ENCODE measurements at regions not wholly inside any gene's neighbourhood (a gene's known extent, or its start where the extent isn't known, plus 50 kb on each side); places are given as distances from the start of the nearest gene placed in this dataset.
"Not testable (repeated sequence)": the region's sequence is repeated elsewhere in the genome, so short reads cannot be mapped to it uniquely, and the experiment has no call there.

DNA sequence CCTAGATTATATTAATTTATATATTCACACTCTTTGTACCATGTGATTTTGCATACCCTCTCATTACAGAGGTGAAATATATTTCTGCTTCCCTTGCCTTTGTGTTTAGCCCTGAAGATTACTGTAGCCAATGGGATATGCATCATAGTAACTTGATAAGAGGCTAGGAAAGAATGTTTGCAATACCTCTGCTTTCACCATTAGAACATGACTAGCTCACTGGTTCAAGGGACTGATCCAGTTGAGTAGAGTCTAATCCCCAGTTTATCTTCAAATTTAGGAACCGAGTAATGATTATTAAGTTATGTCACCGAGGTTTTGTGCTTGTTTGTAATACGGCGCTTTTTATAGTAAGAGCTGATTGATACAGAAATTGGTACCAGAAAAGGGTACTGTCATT is 552.6 kb upstream of the GJE1 start:
- DNase-seq (ENCODE audit: low read depth), result no peak

DNA sequence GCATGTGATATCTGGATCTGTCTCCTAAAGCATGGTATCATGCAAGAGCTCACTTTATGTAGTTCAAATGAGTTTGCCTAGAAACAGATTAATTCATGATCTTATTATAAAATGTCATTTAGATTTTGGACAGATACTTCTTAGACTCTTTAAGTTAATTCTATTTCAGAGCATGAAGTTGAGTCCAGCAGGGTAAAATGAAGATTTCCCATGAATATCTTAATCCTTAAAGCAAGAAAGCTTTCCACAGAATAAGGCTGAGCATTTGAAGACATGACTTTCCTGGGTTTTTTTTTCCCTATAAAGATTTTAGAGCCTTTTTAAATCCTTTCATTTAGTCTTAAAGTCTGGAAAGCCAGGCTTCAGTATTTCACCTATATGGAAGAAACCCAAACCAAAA is 556.0 kb upstream of the GJE1 start:
- DNase-seq (ENCODE audit: low read depth), result no peak

DNA sequence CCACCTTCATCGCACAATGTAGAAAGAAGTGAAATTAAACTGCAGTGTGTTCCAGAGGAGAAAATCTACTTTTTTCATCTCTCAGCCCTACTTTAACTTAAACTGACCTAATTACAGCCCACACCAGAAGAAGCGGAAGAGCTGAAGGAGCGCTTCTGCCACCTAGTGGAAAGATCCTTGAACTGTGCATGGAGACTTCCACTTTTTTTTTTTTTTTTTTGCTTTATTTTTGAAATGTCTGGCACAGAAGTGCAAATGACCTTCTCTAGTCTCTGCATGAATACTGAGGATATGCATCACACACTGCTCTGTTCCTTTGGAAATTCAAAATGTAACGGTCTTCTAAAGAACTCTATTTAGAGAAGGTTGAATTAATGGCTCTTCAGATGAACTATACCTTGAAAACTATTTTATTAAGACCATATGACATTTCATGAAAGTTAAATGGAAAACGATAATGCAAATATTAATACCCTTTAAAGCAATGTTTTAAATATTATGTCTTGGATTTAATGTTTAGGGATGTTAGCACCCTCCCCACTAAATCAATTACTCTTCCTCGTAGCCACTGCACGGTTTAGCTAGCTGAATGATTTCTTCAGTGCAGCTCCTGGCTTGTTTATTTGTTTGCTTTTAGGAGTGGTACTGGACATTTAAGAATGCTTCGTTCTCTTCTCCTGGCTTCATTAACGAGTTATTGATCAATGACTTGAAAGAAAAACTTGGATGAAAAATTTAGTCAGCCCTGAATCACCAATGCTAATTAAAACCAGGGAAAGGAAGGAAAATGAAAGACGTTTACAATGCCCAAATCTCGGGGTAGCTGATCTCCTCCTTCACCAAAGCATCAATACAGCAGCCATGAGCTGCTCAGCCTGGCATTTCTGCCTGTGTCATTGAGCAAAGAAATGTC is 569.6 kb upstream of the GJE1 start:
- DNase-seq (ENCODE audit: low read depth), result peak; percentile 22

GRCh38 chr6:141562186-141562811 is 570.4 kb upstream of the GJE1 start:
- no peak for DNase-seq (ENCODE audit: low read depth)

DNA sequence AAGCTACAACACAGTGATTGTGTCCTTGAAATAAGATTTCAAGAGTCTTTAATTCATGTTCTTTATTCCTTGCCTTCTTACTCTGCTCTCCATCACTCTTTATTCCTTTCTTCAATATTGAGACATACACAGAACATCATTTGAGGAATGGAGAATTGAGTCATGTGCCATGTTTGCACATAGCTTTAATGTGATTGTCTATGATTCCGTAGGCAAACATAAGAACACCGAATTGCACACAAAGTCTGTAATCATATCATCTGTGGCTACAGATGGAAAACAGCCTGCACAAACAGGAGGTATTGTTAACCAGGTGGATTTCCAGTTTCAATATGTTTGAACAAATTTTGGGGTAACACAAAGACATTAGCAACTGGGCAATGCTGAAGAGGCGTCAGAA is 571.6 kb upstream of the GJE1 start:
- no peak for DNase-seq (ENCODE audit: low read depth)

DNA sequence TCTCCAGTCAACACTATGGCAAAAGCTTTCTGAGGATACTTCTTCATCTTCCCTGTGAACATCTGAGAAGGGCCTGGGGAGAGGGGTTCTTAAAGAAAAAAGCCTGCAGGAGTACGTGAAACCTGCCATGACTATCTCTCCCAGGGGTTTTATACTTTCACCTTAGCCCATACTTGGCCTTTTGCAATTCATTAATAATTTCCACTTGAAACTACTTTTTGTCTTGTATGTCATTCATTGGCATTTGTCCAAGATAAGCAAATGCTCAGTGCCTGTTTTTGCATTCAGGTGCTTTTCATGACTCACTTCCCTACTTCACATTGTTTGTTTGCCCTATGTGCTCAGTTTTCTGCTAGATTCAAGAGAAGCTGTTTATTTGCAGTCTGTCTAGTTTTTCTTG is 580.3 kb upstream of the GJE1 start:
- DNase-seq (ENCODE audit: low read depth), result no peak

GRCh38 chr6:141552031-141552430 is 580.7 kb upstream of the GJE1 start:
- no peak for DNase-seq (ENCODE audit: low read depth)

DNA sequence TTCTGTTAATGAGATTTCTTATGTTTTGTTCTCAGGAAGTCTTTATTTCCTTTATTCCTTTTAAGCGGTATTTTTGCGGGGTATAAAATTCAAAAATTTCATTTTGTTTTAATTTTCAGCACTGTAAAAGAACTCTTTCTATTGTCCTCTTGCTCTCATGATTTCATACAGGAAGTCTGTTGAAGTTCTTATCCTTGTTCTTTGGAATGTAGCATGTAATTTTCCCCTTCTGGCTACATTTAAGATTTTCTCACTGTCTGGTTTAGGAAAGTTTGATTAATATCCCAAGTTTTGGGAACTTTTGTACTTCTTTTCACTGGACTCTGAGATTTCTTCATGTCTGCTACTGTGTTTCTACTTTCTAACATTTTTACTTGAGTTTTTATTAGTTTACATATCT is 581.4 kb upstream of the GJE1 start:
- DNase-seq (ENCODE audit: low read depth), result no peak

DNA sequence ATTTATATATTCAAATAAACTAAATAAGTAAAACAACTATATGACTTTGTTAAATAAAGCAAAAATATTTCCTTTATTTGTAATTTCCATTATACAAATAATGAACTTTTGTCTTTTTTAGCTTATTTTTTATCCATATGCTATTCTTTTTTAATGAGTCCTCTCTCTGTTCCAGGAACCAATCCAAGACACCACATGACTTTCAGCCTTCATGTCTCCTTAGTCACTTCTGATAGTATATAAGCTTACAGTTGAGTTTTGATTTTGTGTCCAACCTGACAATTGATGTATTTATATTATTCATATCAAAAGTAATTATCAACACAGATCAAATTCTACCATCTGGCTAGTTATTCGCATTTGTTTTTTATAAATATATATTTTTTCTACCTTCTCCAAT is 582.3 kb upstream of the GJE1 start:
- no peak for DNase-seq (ENCODE audit: low read depth)

GRCh38 chr6:141548966-141549365 is 583.8 kb upstream of the GJE1 start:
- no peak for DNase-seq (ENCODE audit: low read depth)

- DNase-seq (ENCODE audit: low read depth), result no peak
Observed at GRCh38 chr6:141541581-141542324, 591.0 kb upstream of the GJE1 start.

DNA sequence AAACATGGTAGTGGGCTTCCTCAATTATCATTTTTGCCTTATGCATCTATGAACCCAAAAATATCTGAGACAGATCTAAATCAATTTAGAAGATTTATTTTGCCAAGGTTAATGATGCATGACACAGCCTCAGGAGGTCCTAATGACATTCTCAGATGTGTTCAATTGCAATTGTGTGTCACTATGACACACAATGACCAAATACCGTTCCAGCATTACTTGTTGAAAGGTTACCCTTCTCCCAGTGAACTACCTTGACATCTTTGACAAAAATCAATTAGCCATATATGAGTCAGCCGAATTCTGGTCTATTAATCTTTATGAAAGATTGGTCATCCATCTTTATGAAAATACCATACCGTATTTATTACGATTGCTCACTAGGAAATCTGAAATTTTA is 592.5 kb upstream of the GJE1 start:
- no peak for DNase-seq (ENCODE audit: low read depth)

GRCh38 chr6:141539617-141540016 is 593.1 kb upstream of the GJE1 start:
- DNase-seq (ENCODE audit: low read depth), result no peak

DNA sequence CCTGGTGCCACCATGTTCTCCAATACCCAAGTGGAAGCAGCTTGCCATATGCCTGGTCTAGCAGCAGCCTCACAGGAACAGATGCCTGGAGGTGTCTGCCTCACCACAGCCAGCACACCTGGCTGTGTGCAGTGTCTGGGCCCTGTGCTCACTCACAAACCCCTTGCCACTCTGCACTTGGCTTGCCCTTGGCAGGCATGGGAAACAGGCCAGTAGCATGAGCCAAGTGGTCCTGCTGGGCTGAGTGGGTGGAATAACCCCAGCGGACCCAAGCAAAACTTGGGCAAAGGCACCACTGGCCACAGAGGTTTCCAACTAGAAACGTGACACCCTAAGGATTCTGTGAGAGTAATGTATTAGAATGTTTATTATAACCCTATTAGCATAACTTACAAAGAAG is 600.5 kb upstream of the GJE1 start:
- DNase-seq (ENCODE audit: low read depth), result no peak

GRCh38 chr6:141531040-141531439 is 601.7 kb upstream of the GJE1 start:
- no peak for DNase-seq (ENCODE audit: low read depth)

DNA sequence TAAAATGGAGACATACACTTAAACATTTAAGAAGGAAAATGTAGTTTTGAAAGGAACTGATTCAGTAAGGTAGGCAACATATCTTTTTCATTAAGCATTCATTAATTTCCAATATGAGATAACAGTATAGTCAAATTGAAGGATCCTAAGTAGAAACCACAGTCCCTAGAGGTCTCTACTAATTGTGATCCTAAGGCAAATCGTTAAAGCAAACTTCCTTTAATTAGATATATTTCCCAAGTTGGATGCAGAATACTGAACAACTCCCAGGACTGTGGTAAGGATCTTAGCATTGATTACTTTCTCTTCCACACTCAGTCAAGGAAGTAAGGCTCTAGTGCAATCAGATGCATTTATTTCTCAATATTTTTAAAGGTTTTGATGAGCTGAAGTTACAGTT is 604.1 kb upstream of the GJE1 start:
- no peak for DNase-seq (ENCODE audit: low read depth)

- no peak for DNase-seq (ENCODE audit: low read depth)
Observed at GRCh38 chr6:141526985-141527384, 605.7 kb upstream of the GJE1 start.

DNA sequence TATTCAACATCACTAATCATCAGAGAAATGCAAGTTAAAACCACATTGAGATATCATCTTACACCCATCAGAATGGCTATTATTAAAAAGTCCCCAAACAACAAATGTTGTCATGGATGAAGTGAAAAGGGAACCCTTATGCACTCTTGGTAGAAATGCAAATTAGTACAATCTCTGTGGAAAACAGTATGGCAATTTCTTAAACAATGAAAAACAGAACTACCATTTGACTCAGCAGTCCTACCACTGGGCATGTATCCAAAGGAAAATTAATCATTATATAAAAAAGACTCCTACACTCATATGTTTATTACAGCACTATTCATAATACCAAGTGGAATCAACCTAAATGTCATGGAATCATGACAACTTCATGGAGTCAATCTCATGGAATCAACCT is 611.3 kb upstream of the GJE1 start:
- no peak for DNase-seq (ENCODE audit: low read depth)

DNA sequence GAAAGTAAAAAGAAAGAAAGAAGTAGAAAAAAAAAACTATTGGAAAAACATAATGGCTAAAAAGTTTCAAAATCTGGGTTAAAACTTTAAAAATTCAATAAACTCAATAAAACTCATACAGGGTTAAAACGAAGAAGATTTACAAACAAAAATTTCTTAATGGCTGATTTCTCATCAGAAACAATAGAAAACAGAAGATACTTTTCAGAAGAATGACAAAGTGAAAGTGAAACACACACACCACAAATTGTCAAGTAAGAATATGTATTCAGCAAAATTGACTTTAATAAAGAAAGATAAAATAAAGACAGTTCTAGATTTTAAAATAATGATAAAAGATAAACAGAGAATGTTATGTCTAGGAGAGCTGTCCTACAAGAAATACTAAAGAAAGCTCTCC is 618.9 kb upstream of the GJE1 start:
- no peak for DNase-seq (ENCODE audit: low read depth)

DNA sequence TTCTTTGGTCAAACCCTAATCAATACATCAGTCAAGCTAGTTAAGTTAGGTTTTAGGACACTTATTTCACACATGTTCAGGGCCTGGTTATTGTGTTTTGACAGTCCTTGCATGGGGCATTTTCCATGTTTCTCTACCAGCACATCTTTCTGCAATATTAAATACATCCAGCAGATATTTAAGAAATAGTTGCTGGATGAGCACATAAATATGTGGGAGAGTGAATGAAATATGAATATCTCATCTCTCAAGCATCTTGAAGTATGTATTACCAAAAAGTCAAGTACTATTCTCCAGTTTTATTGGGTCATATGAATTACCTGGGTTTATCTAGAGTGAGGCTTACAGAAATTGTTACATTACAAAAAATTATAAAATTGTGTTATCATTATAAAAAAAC is 621.9 kb upstream of the GJE1 start:
- DNase-seq (ENCODE audit: low read depth), result no peak

GRCh38 chr6:141506062-141506461 is 626.7 kb upstream of the GJE1 start:
- not testable (repeated sequence) for DNase-seq (ENCODE audit: low read depth)

DNA sequence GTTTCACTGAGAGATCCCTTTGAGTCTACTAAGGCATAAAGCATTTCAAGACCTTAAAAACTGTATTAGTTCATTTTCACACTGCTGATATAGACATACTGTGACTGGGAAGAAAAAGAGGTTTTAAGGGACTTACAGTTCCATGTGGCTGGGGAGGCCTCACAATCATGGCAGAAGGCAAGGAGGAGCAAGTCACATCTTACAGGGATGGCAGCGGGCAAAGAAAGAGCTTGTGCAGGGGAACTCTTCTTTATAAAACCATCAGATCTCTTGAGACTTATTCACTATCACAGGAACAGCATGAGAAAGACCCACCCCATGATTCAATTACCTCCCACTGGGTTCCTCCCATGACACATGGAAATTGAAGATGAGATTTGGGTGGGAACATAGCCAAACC is 628.4 kb upstream of the GJE1 start:
- DNase-seq (ENCODE audit: low read depth), result not testable (repeated sequence)

DNA sequence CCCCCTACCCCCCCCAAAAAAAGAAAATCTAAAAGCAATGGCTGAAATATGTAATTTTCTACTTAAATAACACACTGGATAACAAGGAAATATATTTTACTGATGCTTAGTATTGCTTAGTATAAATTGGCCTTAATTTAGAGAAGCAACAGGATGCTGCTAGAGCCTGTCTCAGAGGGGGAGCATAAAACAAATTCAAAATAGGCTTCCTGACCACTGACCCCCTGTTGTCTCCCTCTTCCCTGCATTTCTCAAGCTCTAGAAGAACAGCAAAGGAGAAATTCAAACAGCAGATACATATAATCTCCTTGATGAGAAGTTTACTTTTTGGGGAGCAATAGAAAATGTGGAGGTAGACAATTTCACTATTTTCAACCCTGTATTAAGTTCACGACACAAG is 631.1 kb upstream of the GJE1 start:
- DNase-seq (ENCODE audit: low read depth), result no peak
